ENCODE measurements at regions not wholly inside any gene's neighbourhood (a gene's known extent, or its start where the extent isn't known, plus 50 kb on each side); places are given as distances from the start of the nearest gene placed in this dataset.

DNA sequence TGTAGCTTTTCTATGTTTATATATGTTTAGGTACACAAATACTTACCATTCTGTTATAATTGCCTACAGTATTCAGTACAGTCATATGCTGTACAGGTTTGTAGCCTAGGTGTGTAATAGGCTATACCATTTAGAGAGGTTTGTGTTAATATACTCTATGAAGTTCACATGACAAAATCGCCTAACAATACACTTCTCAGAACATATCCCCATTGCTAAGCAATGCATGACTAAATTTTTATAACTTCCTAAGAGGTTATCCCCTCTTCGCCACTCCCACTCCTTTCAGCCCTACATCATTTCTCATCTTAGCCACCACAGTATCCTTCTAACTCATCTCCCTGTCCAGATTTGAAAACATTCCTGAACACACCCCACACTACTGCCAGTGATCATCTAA lies 83.7 kb upstream of the ZCCHC13 start:
- in situ Hi-C loops (cut with HindIII; ENCODE audit: low sequenced_read_pairs) = no loop called here
- H3K4me3 ChIP-seq (ENCODE audit: low read depth, low read length) = no peak overlapping the region
- DNase-seq (ENCODE audit: low read depth) = no peak
- TF ChIP-seq, protein P1, sequence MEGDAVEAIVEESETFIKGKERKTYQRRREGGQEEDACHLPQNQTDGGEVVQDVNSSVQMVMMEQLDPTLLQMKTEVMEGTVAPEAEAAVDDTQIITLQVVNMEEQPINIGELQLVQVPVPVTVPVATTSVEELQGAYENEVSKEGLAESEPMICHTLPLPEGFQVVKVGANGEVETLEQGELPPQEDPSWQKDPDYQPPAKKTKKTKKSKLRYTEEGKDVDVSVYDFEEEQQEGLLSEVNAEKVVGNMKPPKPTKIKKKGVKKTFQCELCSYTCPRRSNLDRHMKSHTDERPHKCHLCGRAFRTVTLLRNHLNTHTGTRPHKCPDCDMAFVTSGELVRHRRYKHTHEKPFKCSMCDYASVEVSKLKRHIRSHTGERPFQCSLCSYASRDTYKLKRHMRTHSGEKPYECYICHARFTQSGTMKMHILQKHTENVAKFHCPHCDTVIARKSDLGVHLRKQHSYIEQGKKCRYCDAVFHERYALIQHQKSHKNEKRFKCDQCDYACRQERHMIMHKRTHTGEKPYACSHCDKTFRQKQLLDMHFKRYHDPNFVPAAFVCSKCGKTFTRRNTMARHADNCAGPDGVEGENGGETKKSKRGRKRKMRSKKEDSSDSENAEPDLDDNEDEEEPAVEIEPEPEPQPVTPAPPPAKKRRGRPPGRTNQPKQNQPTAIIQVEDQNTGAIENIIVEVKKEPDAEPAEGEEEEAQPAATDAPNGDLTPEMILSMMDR (IDR thresholded peaks at IDR 0.05; ENCODE audit: low read depth, low read length, missing control alignments) = no peak

DNA sequence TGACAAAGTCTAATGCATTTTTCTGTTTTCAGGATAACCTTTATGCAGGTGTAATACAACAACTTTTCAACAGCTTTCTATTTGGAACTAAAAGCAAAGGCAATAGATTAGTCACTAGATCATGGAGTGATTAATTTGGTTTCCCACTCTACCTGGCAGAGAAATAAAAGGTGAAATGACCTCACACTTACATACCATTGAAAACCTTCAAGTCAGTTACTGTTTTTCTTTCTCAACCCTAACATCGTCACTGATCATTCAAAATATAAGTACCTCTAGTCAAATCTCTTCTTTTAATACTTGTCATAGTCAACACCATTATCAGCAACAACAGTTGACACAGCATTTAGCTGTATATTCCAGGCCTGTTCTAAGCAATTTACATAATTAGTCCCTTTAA lies 85.1 kb upstream of the ZCCHC13 start:
- in situ Hi-C loops (cut with HindIII; ENCODE audit: low sequenced_read_pairs) = no loop called here
- TF ChIP-seq, protein P1 (IDR thresholded peaks at IDR 0.05; ENCODE audit: low read depth, low read length, missing control alignments) = no peak
- DNase-seq (ENCODE audit: low read depth) = no peak
- H3K4me3 ChIP-seq (ENCODE audit: low read depth, low read length) = no peak overlapping the region

DNA sequence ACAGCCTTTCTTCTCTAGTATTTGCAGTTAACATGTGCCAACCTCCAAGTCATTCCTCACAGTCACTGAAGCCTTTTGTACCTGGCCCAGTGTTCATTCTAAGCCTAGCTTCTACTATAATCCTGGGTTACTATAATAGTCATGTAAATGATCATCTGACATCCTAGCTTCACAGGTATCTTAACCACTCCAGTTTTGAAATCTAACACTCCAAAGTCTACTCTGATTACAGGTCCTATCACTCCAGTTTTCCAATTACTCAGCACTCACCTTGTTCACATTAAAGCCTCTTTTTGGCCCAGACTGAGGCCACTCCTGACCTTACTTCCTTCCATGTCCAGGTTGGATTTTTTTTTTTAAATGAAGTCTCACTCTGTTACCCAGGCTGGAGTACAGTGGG lies 87.6 kb upstream of the ZCCHC13 start:
- in situ Hi-C loops (cut with HindIII; ENCODE audit: low sequenced_read_pairs) = no loop called here
- H3K4me3 ChIP-seq (ENCODE audit: low read depth, low read length) = no peak overlapping the region
- TF ChIP-seq, protein P1 (IDR thresholded peaks at IDR 0.05; ENCODE audit: low read depth, low read length, missing control alignments) = no peak
- DNase-seq (ENCODE audit: low read depth) = no peak

DNA sequence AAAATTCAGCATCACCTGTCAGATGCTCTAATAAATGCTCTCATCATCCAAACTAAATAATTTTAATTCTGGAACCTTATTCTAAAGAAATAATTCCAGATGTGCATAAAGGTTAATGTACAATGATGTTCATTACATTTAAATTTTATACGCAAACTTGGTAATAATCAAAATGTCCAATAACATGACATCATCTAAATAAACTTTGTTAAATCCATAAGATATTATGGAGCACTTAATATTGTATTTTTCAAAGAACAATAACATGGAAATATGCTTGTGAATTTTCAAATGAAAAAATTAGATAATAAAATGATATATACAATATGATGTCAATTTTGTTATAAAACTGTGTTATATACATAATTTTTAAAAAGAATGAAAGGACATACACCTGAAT lies 92.1 kb upstream of the ZCCHC13 start:
- H3K4me3 ChIP-seq (ENCODE audit: low read depth, low read length) = no peak overlapping the region
- TF ChIP-seq, protein P1 (IDR thresholded peaks at IDR 0.05; ENCODE audit: low read depth, low read length, missing control alignments) = no peak
- in situ Hi-C loops (cut with HindIII; ENCODE audit: low sequenced_read_pairs) = no loop called here
- no peak for DNase-seq (ENCODE audit: low read depth)

DNA sequence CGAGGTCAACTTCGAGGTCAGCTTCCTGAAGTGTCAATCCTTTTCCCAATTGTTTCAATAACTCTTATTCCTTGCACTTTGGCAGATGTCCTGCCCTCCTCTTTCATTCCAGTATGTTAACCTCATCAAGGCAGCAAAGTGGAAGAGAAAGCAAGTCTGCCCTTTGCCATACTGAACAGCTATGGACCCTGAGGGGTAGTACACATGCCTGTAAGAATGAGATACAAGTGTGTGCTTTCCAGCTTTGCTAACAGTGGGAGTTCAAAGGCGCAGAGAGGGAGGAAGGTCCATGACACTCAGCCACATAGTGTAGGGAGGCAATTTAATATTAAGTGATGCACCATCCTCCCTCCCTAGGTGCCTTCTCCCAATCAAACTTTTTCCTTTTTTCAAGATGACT lies 96.4 kb upstream of the ZCCHC13 start:
- in situ Hi-C loops (cut with HindIII; ENCODE audit: low sequenced_read_pairs) = no loop called here
- TF ChIP-seq, protein P1 (IDR thresholded peaks at IDR 0.05; ENCODE audit: low read depth, low read length, missing control alignments) = no peak
- no peak overlapping the region for H3K4me3 ChIP-seq (ENCODE audit: low read depth, low read length)
- no peak for DNase-seq (ENCODE audit: low read depth)

DNA sequence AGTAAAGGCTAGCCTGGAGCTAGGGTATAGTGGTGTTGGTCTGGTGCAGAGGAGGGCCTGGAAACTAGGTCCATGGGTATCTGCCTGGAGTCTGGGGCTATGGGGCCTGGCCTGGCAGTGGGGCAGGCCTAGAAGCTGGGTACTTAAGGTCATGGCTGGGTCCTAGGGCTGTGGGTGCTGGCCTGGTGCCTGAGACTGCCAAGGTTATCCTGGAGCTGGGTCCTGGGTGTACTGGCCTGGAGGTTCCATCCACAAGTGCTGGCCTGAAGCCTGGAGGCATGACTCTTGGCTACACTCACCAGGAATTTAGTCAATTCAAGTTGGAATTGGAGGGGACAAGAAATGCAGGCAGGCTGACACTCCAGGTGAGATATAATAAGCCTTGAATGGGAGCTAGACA lies 108.4 kb upstream of the ZCCHC13 start:
- no peak for DNase-seq (ENCODE audit: low read depth)
- no peak overlapping the region for H3K4me3 ChIP-seq (ENCODE audit: low read depth, low read length)
- in situ Hi-C loops (cut with HindIII; ENCODE audit: low sequenced_read_pairs) = no loop called here
- TF ChIP-seq, protein P1 (IDR thresholded peaks at IDR 0.05; ENCODE audit: low read depth, low read length, missing control alignments) = no peak

DNA sequence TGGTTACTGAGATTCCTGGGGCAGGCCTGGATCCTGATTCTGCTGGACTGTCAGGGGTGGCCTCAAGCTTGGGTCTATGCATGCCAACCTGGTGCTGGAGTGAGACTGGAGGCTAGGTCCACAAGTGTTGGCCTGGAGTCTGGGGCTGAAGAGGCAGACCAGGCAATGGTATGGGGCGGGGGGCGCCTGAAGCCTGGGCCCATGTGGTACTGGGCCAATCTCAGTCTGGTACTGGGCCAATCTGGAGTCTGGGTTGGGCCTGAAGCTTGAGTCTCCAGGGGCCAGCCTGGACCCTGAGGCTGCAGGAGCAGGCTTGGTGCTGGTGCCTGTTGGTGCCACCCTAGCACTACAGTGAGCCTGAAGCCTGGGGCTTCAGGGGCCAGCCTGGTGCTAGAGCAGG lies 108.9 kb upstream of the ZCCHC13 start:
- no peak overlapping the region for H3K4me3 ChIP-seq (ENCODE audit: low read depth, low read length)
- in situ Hi-C loops (cut with HindIII; ENCODE audit: low sequenced_read_pairs) = no loop called here
- DNase-seq (ENCODE audit: low read depth) = no peak
- TF ChIP-seq, protein P1 (IDR thresholded peaks at IDR 0.05; ENCODE audit: low read depth, low read length, missing control alignments) = no peak

Measured in astrocyte of the cerebellum (primary cell).